ENCODE measurements at regions not wholly inside any gene's neighbourhood (a gene's known extent, or its start where the extent isn't known, plus 50 kb on each side); places are given as distances from the start of the nearest gene placed in this dataset.

GRCh38 chr5:89064736-89065135 lies 181.8 kb upstream of the MEF2C start:
- POLR2A ChIA-PET = no interaction called here
- intact Hi-C loops (cut with micrococcal nuclease; ENCODE audit: unreplicated experiment) (no loop called here), in situ Hi-C loops (cut with HindIII; ENCODE audit: low pct_unique_long_range_greater_than_20kb, low sequenced_read_pairs) (no loop called here)
- ATAC-seq (no peak), DNase-seq (ENCODE audit: low read depth, low spot score) (no peak)
- Histone ChIP-seq H3K4me1 (ENCODE audit: control insufficient read depth, insufficient read depth, low read length) (no peaks in the 10 kb centered on the region), H3K4me3 (ENCODE audit: low read depth in 2 of 2, low read length in 2 of 2) (no peak overlapping the region), H3K9me3 (ENCODE audit: control insufficient read depth, insufficient read depth, low read depth, low read length) (no peaks in the 10 kb centered on the region), H3K27me3 (ENCODE audit: control insufficient read depth, insufficient read depth, low read length) (no peaks in the 10 kb centered on the region), H3K27ac (ENCODE audit: low read length) (no peak overlapping the region), H3K36me3 (ENCODE audit: control insufficient read depth, insufficient read depth, low read length) (no peaks in the 10 kb centered on the region)
- TF ChIP-seq POLR2AphosphoS5 (IDR thresholded peaks at IDR 0.05; ENCODE audit: low read depth, low read length) (no peak), REST (IDR thresholded peaks at IDR 0.05; ENCODE audit: insufficient read depth in 1 of 2, low read depth in 2 of 2, low read length in 1 of 2) (no peak), TCF7L2 (IDR thresholded peaks at IDR 0.05; ENCODE audit: low read depth, low read length) (no peak), SIN3A (IDR thresholded peaks at IDR 0.05; ENCODE audit: borderline replicate concordance, insufficient read depth, low read depth, low read length) (no peak)
- TF ChIP-seq, protein P1, sequence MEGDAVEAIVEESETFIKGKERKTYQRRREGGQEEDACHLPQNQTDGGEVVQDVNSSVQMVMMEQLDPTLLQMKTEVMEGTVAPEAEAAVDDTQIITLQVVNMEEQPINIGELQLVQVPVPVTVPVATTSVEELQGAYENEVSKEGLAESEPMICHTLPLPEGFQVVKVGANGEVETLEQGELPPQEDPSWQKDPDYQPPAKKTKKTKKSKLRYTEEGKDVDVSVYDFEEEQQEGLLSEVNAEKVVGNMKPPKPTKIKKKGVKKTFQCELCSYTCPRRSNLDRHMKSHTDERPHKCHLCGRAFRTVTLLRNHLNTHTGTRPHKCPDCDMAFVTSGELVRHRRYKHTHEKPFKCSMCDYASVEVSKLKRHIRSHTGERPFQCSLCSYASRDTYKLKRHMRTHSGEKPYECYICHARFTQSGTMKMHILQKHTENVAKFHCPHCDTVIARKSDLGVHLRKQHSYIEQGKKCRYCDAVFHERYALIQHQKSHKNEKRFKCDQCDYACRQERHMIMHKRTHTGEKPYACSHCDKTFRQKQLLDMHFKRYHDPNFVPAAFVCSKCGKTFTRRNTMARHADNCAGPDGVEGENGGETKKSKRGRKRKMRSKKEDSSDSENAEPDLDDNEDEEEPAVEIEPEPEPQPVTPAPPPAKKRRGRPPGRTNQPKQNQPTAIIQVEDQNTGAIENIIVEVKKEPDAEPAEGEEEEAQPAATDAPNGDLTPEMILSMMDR (IDR thresholded peaks at IDR 0.05) = no peak
- no TSS peak for BruUV-seq (replicated peaks)
- CTCF ChIA-PET = no interaction called here

DNA sequence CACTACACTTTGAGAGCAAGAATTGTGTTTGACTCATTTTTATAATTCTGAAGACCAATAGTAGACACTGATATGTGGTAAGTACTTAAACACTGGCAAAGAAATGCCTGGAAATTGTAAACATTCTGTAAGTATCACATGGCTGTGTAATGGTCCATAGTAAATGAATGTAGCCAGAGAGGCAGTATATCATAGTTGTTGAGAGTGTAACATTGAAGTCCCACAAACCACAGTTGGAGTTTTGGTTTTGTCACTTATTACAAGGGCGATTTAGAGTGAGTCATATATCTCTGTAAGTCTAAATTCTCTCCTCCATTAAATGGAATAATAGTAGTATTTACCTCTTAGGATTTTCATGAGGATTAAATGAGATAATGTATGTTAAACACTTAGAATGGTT lies 181.1 kb upstream of the MEF2C start:
- H3K27ac ChIP-seq (ENCODE audit: low read length) = no peak overlapping the region
- POLR2A ChIA-PET = no interaction called here
- in situ Hi-C loops (cut with HindIII; ENCODE audit: low pct_unique_long_range_greater_than_20kb, low sequenced_read_pairs) = no loop called here
- H3K36me3 ChIP-seq (ENCODE audit: control insufficient read depth, insufficient read depth, low read length) = no peaks in the 10 kb centered on the region
- intact Hi-C loops (cut with micrococcal nuclease; ENCODE audit: unreplicated experiment) = no loop called here
- no peak for ATAC-seq
- TF ChIP-seq TCF7L2 (IDR thresholded peaks at IDR 0.05; ENCODE audit: low read depth, low read length) = no peak
- TF ChIP-seq SIN3A (IDR thresholded peaks at IDR 0.05; ENCODE audit: borderline replicate concordance, insufficient read depth, low read depth, low read length) = no peak
- no peak for TF ChIP-seq REST (IDR thresholded peaks at IDR 0.05; ENCODE audit: insufficient read depth in 1 of 2, low read depth in 2 of 2, low read length in 1 of 2)
- TF ChIP-seq, protein P1 (IDR thresholded peaks at IDR 0.05) = no peak
- TF ChIP-seq POLR2AphosphoS5 (IDR thresholded peaks at IDR 0.05; ENCODE audit: low read depth, low read length) = no peak
- H3K9me3 ChIP-seq (ENCODE audit: control insufficient read depth, insufficient read depth, low read depth, low read length) = no peaks in the 10 kb centered on the region
- no peak overlapping the region for H3K4me3 ChIP-seq (ENCODE audit: low read depth in 2 of 2, low read length in 2 of 2)
- CTCF ChIA-PET = no interaction called here
- no peaks in the 10 kb centered on the region for H3K4me1 ChIP-seq (ENCODE audit: control insufficient read depth, insufficient read depth, low read length)
- no TSS peak for BruUV-seq (replicated peaks)
- DNase-seq (ENCODE audit: low read depth, low spot score) = no peak
- H3K27me3 ChIP-seq (ENCODE audit: control insufficient read depth, insufficient read depth, low read length) = no peaks in the 10 kb centered on the region
